Stomach (tissue), 4 donors: ENCODE measurements at regions not wholly inside any gene's neighbourhood (a gene's known extent, or its start where the extent isn't known, plus 50 kb on each side); places are given as distances from the start of the nearest gene placed in this dataset.
"Not testable (repeated sequence)": the region's sequence is repeated elsewhere in the genome, so short reads cannot be mapped to it uniquely, and the experiment has no call there.

Experiments used
- CTCF ChIP-seq, 7 experiments: fragments of 450-650 bp in 4 of 7; fragments of 200-600 bp in 3 of 7; sonication (generic) in 3 of 7; IDR thresholded peaks; one replicate each; pipeline ENCODE4 v1.5.1; 2016 to 2019; ENCODE audit warnings: antibody characterized with exemption in 7 of 7, control low read depth in 2 of 7, mild to moderate bottlenecking in 1 of 7
- POLR2A ChIP-seq, 4 donors: fragments of 450-650 bp; IDR thresholded peaks; one replicate each; pipeline ENCODE4 v1.6.1; 2016; ENCODE audit warnings: antibody characterized with exemption in 4 of 4, control low read depth in 2 of 4, mild to moderate bottlenecking in 1 of 4, moderate library complexity in 1 of 4

DNA sequence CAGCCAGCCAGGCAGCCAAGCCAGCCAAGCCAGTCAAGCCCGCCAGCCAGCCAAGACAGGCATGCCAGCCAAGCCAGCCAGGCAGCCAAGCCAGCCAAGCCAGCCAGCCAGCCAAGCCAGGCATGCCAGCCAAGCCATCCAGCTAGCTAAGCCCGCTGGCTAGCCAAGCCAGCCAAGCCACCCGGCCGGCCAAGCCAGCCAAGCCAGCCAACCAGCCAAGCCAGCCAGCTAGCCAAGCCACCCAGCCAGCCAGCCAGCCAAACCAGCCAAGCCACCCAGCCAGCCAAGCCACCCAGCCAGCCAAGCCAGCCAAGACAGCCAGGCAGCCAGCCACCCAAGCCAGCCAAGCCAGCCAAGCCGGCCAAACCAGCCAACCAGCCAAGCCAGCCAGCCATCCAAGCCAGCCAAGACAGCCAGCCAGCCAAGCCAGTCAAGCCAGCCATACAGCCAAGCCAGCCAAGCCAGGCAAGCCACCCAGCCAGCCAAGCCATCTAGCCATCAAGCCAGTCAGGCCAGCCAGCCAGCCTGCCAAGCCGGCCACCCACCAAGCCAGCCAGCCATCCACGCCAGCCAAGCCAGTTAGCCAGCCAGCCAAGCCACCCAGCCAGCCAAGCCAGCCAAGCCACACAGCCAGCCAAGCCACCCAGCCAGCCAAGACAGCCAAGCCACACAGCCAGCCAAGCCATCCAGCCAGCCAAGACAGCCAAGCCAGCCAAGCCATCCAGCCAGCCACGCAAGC, 349.2 kb upstream of the PLGLB2 start:
- not testable (repeated sequence) for TF ChIP-seq CTCF, POLR2A (IDR thresholded peaks at IDR 0.05)
